ENCODE measurements at regions not wholly inside any gene's neighbourhood (a gene's known extent, or its start where the extent isn't known, plus 50 kb on each side); places are given as distances from the start of the nearest gene placed in this dataset.

- TF ChIP-seq CTCF (IDR thresholded peaks at IDR 0.05), result no peak
- no peak for TF ChIP-seq POLR2A (IDR thresholded peaks at IDR 0.05)
Measured at GRCh38 chr3:124158168-124158881, 166.4 kb upstream of the ROPN1 start.
